ENCODE measurements at regions not wholly inside any gene's neighbourhood (a gene's known extent, or its start where the extent isn't known, plus 50 kb on each side); places are given as distances from the start of the nearest gene placed in this dataset.

- Histone ChIP-seq H3K27me3 (ENCODE audit: insufficient read depth, low read length) (no peaks in the 10 kb centered on the region), H3K9me3 (ENCODE audit: control insufficient read depth in 1 of 2, low read length in 2 of 2) (no peaks in the 10 kb centered on the region), H3K4me1 (ENCODE audit: insufficient read depth, low read length) (no peaks in the 10 kb centered on the region), H3K36me3 (ENCODE audit: insufficient read depth, low read length) (no peaks in the 10 kb centered on the region), H3K27ac (ENCODE audit: low read depth, low read length) (no peak overlapping the region), H3K4me3 (ENCODE audit: low read length in 2 of 2) (no peak overlapping the region)
- H3K36me3 Mint-ChIP-seq = no peaks in the 10 kb centered on the region
- peaks cover 0 to 3% (median 0%) of the 10 kb centered on the region in 8 donors for H3K9me3 Mint-ChIP-seq
- H3K4me1 Mint-ChIP-seq = no peaks in the 10 kb centered on the region
- H3K27ac Mint-ChIP-seq = no peak overlapping the region
- no peak for DNase-seq
- H3K27me3 Mint-ChIP-seq = no peaks in the 10 kb centered on the region
- ChIA-PET POLR2A (ENCODE audit: partially characterized antibody) (no interaction called here), CTCF (ENCODE audit: partially characterized antibody) (no interaction called here)
- intact Hi-C loops (cut with micrococcal nuclease) = no loop called here
- H3K4me3 Mint-ChIP-seq = no peak overlapping the region
These were observed 233.4 kb upstream of the CSNK1A1L start for GRCh38 chr13:37338726-37339385.

GRCh38 chr13:37326334-37326733 lies 220.9 kb upstream of the CSNK1A1L start:
- intact Hi-C loops (cut with micrococcal nuclease) = no loop called here
- H3K36me3 Mint-ChIP-seq = no peaks in the 10 kb centered on the region
- H3K36me3 ChIP-seq (ENCODE audit: insufficient read depth, low read length) = no peaks in the 10 kb centered on the region
- no peak overlapping the region for H3K4me3 ChIP-seq (ENCODE audit: low read length in 2 of 2)
- no peaks in the 10 kb centered on the region for H3K27me3 ChIP-seq (ENCODE audit: insufficient read depth, low read length)
- H3K27me3 Mint-ChIP-seq = no peaks in the 10 kb centered on the region
- H3K27ac ChIP-seq (ENCODE audit: low read depth, low read length) = no peak overlapping the region
- CTCF ChIA-PET (ENCODE audit: partially characterized antibody) = no interaction called here
- H3K9me3 ChIP-seq (ENCODE audit: control insufficient read depth in 1 of 2, low read length in 2 of 2) = no peaks in the 10 kb centered on the region
- H3K4me3 Mint-ChIP-seq = no peak overlapping the region
- DNase-seq = no peak
- no peaks in the 10 kb centered on the region for H3K4me1 ChIP-seq (ENCODE audit: insufficient read depth, low read length)
- H3K4me1 Mint-ChIP-seq = no peaks in the 10 kb centered on the region
- POLR2A ChIA-PET (ENCODE audit: partially characterized antibody) = no interaction called here
- H3K27ac Mint-ChIP-seq = no peak overlapping the region
- peaks cover 2 to 17% (median 4%) of the 10 kb centered on the region in 8 donors for H3K9me3 Mint-ChIP-seq

GRCh38 chr13:37319031-37319443 lies 213.6 kb upstream of the CSNK1A1L start:
- Mint-ChIP-seq H3K36me3 (no peaks in the 10 kb centered on the region), H3K4me3 (no peak overlapping the region)
- POLR2A ChIA-PET (ENCODE audit: partially characterized antibody) = no interaction called here

GRCh38 chr13:37316935-37317334 lies 211.5 kb upstream of the CSNK1A1L start:
- no peak overlapping the region for H3K4me3 ChIP-seq (ENCODE audit: low read length in 2 of 2)
- intact Hi-C loops (cut with micrococcal nuclease) = no loop called here
- ChIA-PET CTCF (ENCODE audit: partially characterized antibody) (no interaction called here), POLR2A (ENCODE audit: partially characterized antibody) (no interaction called here)
- no peaks in the 10 kb centered on the region for H3K9me3 ChIP-seq (ENCODE audit: control insufficient read depth in 1 of 2, low read length in 2 of 2)
- no peaks in the 10 kb centered on the region for H3K27me3 ChIP-seq (ENCODE audit: insufficient read depth, low read length)
- no peaks in the 10 kb centered on the region for H3K4me1 ChIP-seq (ENCODE audit: insufficient read depth, low read length)
- H3K27ac ChIP-seq (ENCODE audit: low read depth, low read length) = no peak overlapping the region
- Mint-ChIP-seq H3K4me1 (no peaks in the 10 kb centered on the region), H3K27me3 (no peaks in the 10 kb centered on the region), H3K4me3 (no peak overlapping the region), H3K36me3 (no peaks in the 10 kb centered on the region), H3K9me3 (peaks cover 0 to 16% (median 5%) of the 10 kb centered on the region in 8 donors), H3K27ac (no peak overlapping the region)
- H3K36me3 ChIP-seq (ENCODE audit: insufficient read depth, low read length) = no peaks in the 10 kb centered on the region
- DNase-seq = no peak

More at GRCh38 chr13:37319031-37319443, 213.6 kb upstream of the CSNK1A1L start:
- H3K9me3 Mint-ChIP-seq = peaks cover 0 to 13% (median 6%) of the 10 kb centered on the region in 8 donors
- H3K27ac ChIP-seq (ENCODE audit: low read depth, low read length) = no peak overlapping the region
- CTCF ChIA-PET (ENCODE audit: partially characterized antibody) = no interaction called here
- no peaks in the 10 kb centered on the region for H3K4me1 Mint-ChIP-seq
- intact Hi-C loops (cut with micrococcal nuclease) = no loop called here
- H3K4me3 ChIP-seq (ENCODE audit: low read length in 2 of 2) = no peak overlapping the region
- H3K27ac Mint-ChIP-seq = no peak overlapping the region
- no peaks in the 10 kb centered on the region for H3K4me1 ChIP-seq (ENCODE audit: insufficient read depth, low read length)
- H3K9me3 ChIP-seq (ENCODE audit: control insufficient read depth in 1 of 2, low read length in 2 of 2) = no peaks in the 10 kb centered on the region
- H3K27me3 Mint-ChIP-seq = no peaks in the 10 kb centered on the region
- no peaks in the 10 kb centered on the region for H3K27me3 ChIP-seq (ENCODE audit: insufficient read depth, low read length)
- H3K36me3 ChIP-seq (ENCODE audit: insufficient read depth, low read length) = no peaks in the 10 kb centered on the region
- DNase-seq = no peak

GRCh38 chr13:37313372-37313771 lies 207.9 kb upstream of the CSNK1A1L start:
- Mint-ChIP-seq H3K9me3 (peaks cover 0 to 5% (median 2%) of the 10 kb centered on the region in 8 donors), H3K4me3 (no peak overlapping the region), H3K27ac (no peak overlapping the region), H3K4me1 (no peaks in the 10 kb centered on the region), H3K27me3 (no peaks in the 10 kb centered on the region), H3K36me3 (no peaks in the 10 kb centered on the region)
- intact Hi-C loops (cut with micrococcal nuclease) = no loop called here
- Histone ChIP-seq H3K27ac (ENCODE audit: low read depth, low read length) (no peak overlapping the region), H3K4me1 (ENCODE audit: insufficient read depth, low read length) (no peaks in the 10 kb centered on the region), H3K36me3 (ENCODE audit: insufficient read depth, low read length) (no peaks in the 10 kb centered on the region), H3K4me3 (ENCODE audit: low read length in 2 of 2) (no peak overlapping the region), H3K27me3 (ENCODE audit: insufficient read depth, low read length) (no peaks in the 10 kb centered on the region), H3K9me3 (ENCODE audit: control insufficient read depth in 1 of 2, low read length in 2 of 2) (no peaks in the 10 kb centered on the region)
- ChIA-PET CTCF (ENCODE audit: partially characterized antibody) (no interaction called here), POLR2A (ENCODE audit: partially characterized antibody) (no interaction called here)
- DNase-seq = no peak

- Mint-ChIP-seq H3K4me1 (no peaks in the 10 kb centered on the region), H3K9me3 (peaks cover 0 to 2% (median 0%) of the 10 kb centered on the region in 8 donors), H3K27me3 (no peaks in the 10 kb centered on the region), H3K4me3 (no peak overlapping the region), H3K36me3 (no peaks in the 10 kb centered on the region), H3K27ac (no peak overlapping the region)
- Histone ChIP-seq H3K36me3 (ENCODE audit: insufficient read depth, low read length) (no peaks in the 10 kb centered on the region), H3K27me3 (ENCODE audit: insufficient read depth, low read length) (no peaks in the 10 kb centered on the region), H3K4me3 (ENCODE audit: low read length in 2 of 2) (no peak overlapping the region), H3K4me1 (ENCODE audit: insufficient read depth, low read length) (no peaks in the 10 kb centered on the region), H3K9me3 (ENCODE audit: control insufficient read depth in 1 of 2, low read length in 2 of 2) (no peaks in the 10 kb centered on the region), H3K27ac (ENCODE audit: low read depth, low read length) (no peak overlapping the region)
- intact Hi-C loops (cut with micrococcal nuclease) = no loop called here
- ChIA-PET CTCF (ENCODE audit: partially characterized antibody) (no interaction called here), POLR2A (ENCODE audit: partially characterized antibody) (no interaction called here)
- no peak for DNase-seq
These were observed 201.5 kb upstream of the CSNK1A1L start for GRCh38 chr13:37306778-37307544.

- ChIA-PET POLR2A (ENCODE audit: partially characterized antibody) (no interaction called here), CTCF (ENCODE audit: partially characterized antibody) (no interaction called here)
- H3K4me1 ChIP-seq (ENCODE audit: insufficient read depth, low read length) = no peaks in the 10 kb centered on the region
- H3K4me1 Mint-ChIP-seq = no peaks in the 10 kb centered on the region
- H3K9me3 Mint-ChIP-seq = peaks cover 0 to 9% (median under 1%) of the 10 kb centered on the region in 8 donors
- H3K9me3 ChIP-seq (ENCODE audit: control insufficient read depth in 1 of 2, low read length in 2 of 2) = no peaks in the 10 kb centered on the region
- no peak overlapping the region for H3K27ac ChIP-seq (ENCODE audit: low read depth, low read length)
- no peaks in the 10 kb centered on the region for H3K36me3 Mint-ChIP-seq
- H3K27ac Mint-ChIP-seq = no peak overlapping the region
- DNase-seq = no peak
- intact Hi-C loops (cut with micrococcal nuclease) = no loop called here
- H3K4me3 ChIP-seq (ENCODE audit: low read length in 2 of 2) = no peak overlapping the region
- H3K27me3 Mint-ChIP-seq = no peaks in the 10 kb centered on the region
- no peaks in the 10 kb centered on the region for H3K27me3 ChIP-seq (ENCODE audit: insufficient read depth, low read length)
- no peak overlapping the region for H3K4me3 Mint-ChIP-seq
- no peaks in the 10 kb centered on the region for H3K36me3 ChIP-seq (ENCODE audit: insufficient read depth, low read length)
These were observed 198.1 kb upstream of the CSNK1A1L start for GRCh38 chr13:37303606-37304005.

Measured in CD4-positive, alpha-beta memory T cell (primary cell).